Cardiac septum (tissue), 1 donor: ENCODE measurements at regions not wholly inside any gene's neighbourhood (a gene's known extent, or its start where the extent isn't known, plus 50 kb on each side); places are given as distances from the start of the nearest gene placed in this dataset.
"Not testable (repeated sequence)": the region's sequence is repeated elsewhere in the genome, so short reads cannot be mapped to it uniquely, and the experiment has no call there.

Source experiments
- DNase-seq: peaks from one replicate; pipeline ENCODE4 v3.0.0-alpha.2; 2020; ENCODE audit warnings: low spot score
- intact Hi-C: fragments of 100-400 bp; cut with DNase I; formaldehyde crosslinking; loops from one replicate; pipeline ENCODE4 v1.14.0; 2022
- donor health status: DM: no; HTN: no; CAD: no.

GRCh38 chr20:50435397-50436051 lies 74.7 kb upstream of the PTPN1 start:
- DNase-seq: no peak
- intact Hi-C loops: no loop called here

GRCh38 chr20:50436052-50436656 lies 74.0 kb upstream of the PTPN1 start:
- intact Hi-C loops: no loop called here
- DNase-seq: no peak

GRCh38 chr20:50436696-50437095 lies 73.5 kb upstream of the PTPN1 start:
- intact Hi-C loops: no loop called here
- no peak for DNase-seq

- intact Hi-C loops: no loop called here
- no peak for DNase-seq
These were observed 71.2 kb upstream of the PTPN1 start for GRCh38 chr20:50438986-50439407.

GRCh38 chr20:50439539-50440453 lies 70.4 kb upstream of the PTPN1 start:
- intact Hi-C loops: no loop called here
- no peak for DNase-seq

- DNase-seq: no peak
- intact Hi-C loops: no loop called here
These were observed 67.7 kb upstream of the PTPN1 start for GRCh38 chr20:50442512-50442911.

- no peak for DNase-seq
- intact Hi-C loops: no loop called here
These were observed 64.6 kb upstream of the PTPN1 start for GRCh38 chr20:50445354-50446151.

- DNase-seq: no peak
- intact Hi-C loops: no loop called here
These were observed 63.7 kb upstream of the PTPN1 start for GRCh38 chr20:50446351-50447101.

- DNase-seq: no peak
- intact Hi-C loops: no loop called here
These were observed 62.9 kb upstream of the PTPN1 start for GRCh38 chr20:50447102-50447804.

- intact Hi-C loops: no loop called here
- DNase-seq: no peak
These were observed 62.4 kb upstream of the PTPN1 start for GRCh38 chr20:50447817-50448216.

GRCh38 chr20:50448625-50449403 lies 61.4 kb upstream of the PTPN1 start:
- intact Hi-C loops: not testable (repeated sequence)

GRCh38 chr20:50449738-50450492 lies 60.3 kb upstream of the PTPN1 start:
- no peak for DNase-seq
- intact Hi-C loops: no loop called here

More at GRCh38 chr20:50448625-50449403, 61.4 kb upstream of the PTPN1 start:
- not testable (repeated sequence) for DNase-seq

- intact Hi-C loops: no loop called here
- DNase-seq: no peak
These were observed 59.7 kb upstream of the PTPN1 start for GRCh38 chr20:50450493-50450826.

- intact Hi-C loops: no loop called here
- DNase-seq: no peak
These were observed 59.1 kb upstream of the PTPN1 start for GRCh38 chr20:50450881-50451752.

GRCh38 chr20:50451792-50452425 lies 58.3 kb upstream of the PTPN1 start:
- DNase-seq, intact Hi-C loops: not testable (repeated sequence)
